Mucosa of descending colon (tissue), 3 donors: ENCODE measurements at regions not wholly inside any gene's neighbourhood (a gene's known extent, or its start where the extent isn't known, plus 50 kb on each side); places are given as distances from the start of the nearest gene placed in this dataset.

ENCODE experiments used
- ATAC-seq: fragments of 200-7000 bp; cut with Tn5 transposase; one replicate; pipeline ENCODE4 v1.9.1; 2020; ENCODE audit warnings: mild to moderate bottlenecking, moderate library complexity
- DNase-seq, 3 donors: peaks; one replicate each; pipeline ENCODE4 v3.0.0-alpha.2; 2020
- H3K36me3 ChIP-seq: fragments of 200-600 bp; one replicate; pipeline ENCODE4 v1.8.0; 2021; ENCODE audit warnings: low read depth, mild to moderate bottlenecking
- H3K4me1 ChIP-seq: fragments of 200-600 bp; one replicate; pipeline ENCODE4 v1.8.0; 2021; ENCODE audit warnings: low read depth, mild to moderate bottlenecking
- H3K4me3 ChIP-seq: fragments of 200-600 bp; one replicate; pipeline ENCODE4 v1.8.0; 2021; ENCODE audit warnings: mild to moderate bottlenecking
- H3K9me3 ChIP-seq: fragments of 200-600 bp; one replicate; pipeline ENCODE4 v1.8.0; 2021; ENCODE audit warnings: mild to moderate bottlenecking
- CTCF ChIP-seq: fragments of 200-600 bp; IDR thresholded peaks from one replicate; pipeline ENCODE4 v1.8.0; 2022; ENCODE audit warnings: antibody characterized with exemption, mild to moderate bottlenecking
- intact Hi-C, 2 donors: fragments of 100-400 bp; cut with DNase I in 1 of 2; cut with micrococcal nuclease in 1 of 2; formaldehyde crosslinking; loops; one replicate each; pipeline versions ENCODE4 v1.11.0 to v1.11.1; 2022; cut with DNase I, micrococcal nuclease
- donor health status: DM: no; HTN: no; CAD: no; lungs with moderate emphysema.
- donor health status: DM: no; HTN: no; CAD: no.
- donor health status: DM: no; HTN: yes; CAD: no.

- no peak for TF ChIP-seq CTCF
- Histone ChIP-seq H3K9me3 (no peaks in the 10 kb centered on the region), H3K36me3 (no peaks in the 10 kb centered on the region), H3K4me3 (no peak overlapping the region), H3K4me1 (no peaks in the 10 kb centered on the region)
- DNase-seq (no peak), ATAC-seq (no peak)
- intact Hi-C loops, result no loop called here
Measured at GRCh38 chr4:174071595-174071994, 211.9 kb downstream of the FBXO8 start.

- no peak for ATAC-seq
Measured at GRCh38 chr4:174069848-174070330, 213.6 kb downstream of the FBXO8 start.

GRCh38 chr4:174066611-174067205 lies 216.8 kb downstream of the FBXO8 start:
- H3K9me3 ChIP-seq, result no peaks in the 10 kb centered on the region
- intact Hi-C loops, result no loop called here
- DNase-seq (no peak), ATAC-seq (no peak)
- no peaks in the 10 kb centered on the region for H3K4me1 ChIP-seq
- no peaks in the 10 kb centered on the region for H3K36me3 ChIP-seq
- no peak overlapping the region for H3K4me3 ChIP-seq
- TF ChIP-seq CTCF, result no peak

More at GRCh38 chr4:174069848-174070330, 213.6 kb downstream of the FBXO8 start:
- no peak overlapping the region for H3K4me3 ChIP-seq
- no peaks in the 10 kb centered on the region for H3K36me3 ChIP-seq
- intact Hi-C loops, result no loop called here
- no peaks in the 10 kb centered on the region for H3K9me3 ChIP-seq
- DNase-seq, result no peak
- no peak for TF ChIP-seq CTCF
- no peaks in the 10 kb centered on the region for H3K4me1 ChIP-seq

GRCh38 chr4:174062831-174063230 lies 220.6 kb downstream of the FBXO8 start:
- no peak overlapping the region for H3K4me3 ChIP-seq
- no peaks in the 10 kb centered on the region for H3K36me3 ChIP-seq
- ATAC-seq (no peak), DNase-seq (no peak)
- intact Hi-C loops, result no loop called here
- H3K9me3 ChIP-seq, result no peaks in the 10 kb centered on the region
- no peak for TF ChIP-seq CTCF
- H3K4me1 ChIP-seq, result no peaks in the 10 kb centered on the region

GRCh38 chr4:174061026-174061425 lies 222.4 kb downstream of the FBXO8 start:
- DNase-seq (no peak), ATAC-seq (no peak)
- intact Hi-C loops, result no loop called here
- Histone ChIP-seq H3K36me3 (no peaks in the 10 kb centered on the region), H3K4me1 (no peaks in the 10 kb centered on the region), H3K9me3 (no peaks in the 10 kb centered on the region), H3K4me3 (no peak overlapping the region)
- no peak for TF ChIP-seq CTCF

- no peaks in the 10 kb centered on the region for H3K36me3 ChIP-seq
- TF ChIP-seq CTCF, result no peak
- ATAC-seq, result no peak
- H3K9me3 ChIP-seq, result no peaks in the 10 kb centered on the region
- no peak for DNase-seq
- H3K4me1 ChIP-seq, result no peaks in the 10 kb centered on the region
- no peak overlapping the region for H3K4me3 ChIP-seq
- intact Hi-C loops, result no loop called here
Measured at GRCh38 chr4:174058846-174059245, 224.6 kb downstream of the FBXO8 start.
